ENCODE measurements at regions not wholly inside any gene's neighbourhood (a gene's known extent, or its start where the extent isn't known, plus 50 kb on each side); places are given as distances from the start of the nearest gene placed in this dataset.

DNA sequence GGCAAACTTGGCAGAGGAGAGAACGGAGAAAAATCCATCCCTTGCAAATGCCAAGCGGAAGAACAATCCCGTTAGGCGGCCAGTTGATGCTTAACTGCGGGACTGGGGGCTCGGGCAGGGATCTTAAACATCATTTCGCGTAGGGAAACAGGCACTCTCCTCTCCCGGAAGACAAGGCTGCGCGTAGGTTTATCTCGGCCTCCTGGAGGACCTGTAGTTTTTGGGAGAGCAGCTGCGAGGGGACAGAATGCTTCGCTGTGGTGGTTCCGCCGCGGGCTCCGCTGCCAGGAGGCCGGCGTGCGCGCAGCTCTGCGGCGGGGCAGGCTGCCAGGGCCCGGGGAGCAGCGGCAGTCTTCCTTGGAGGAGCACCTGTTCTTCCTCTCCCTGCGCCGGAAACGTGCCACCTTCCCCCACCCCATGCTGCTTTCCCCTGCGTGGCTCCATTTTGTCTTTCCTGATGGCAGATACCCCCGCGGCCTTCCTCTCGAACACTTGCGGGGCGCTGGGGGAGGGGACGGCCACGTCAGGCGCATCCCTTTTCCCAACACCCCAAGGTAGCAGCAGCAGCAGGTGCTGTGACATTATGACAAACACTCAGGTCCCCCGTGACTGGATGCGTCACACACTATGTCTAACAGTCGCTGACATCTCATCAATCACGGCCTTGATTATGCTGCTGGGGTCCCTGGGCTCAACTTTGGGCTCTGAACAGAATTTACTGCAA, 230.7 kb upstream of the BTBD3 start:
- BruUV-seq (replicated peaks) = no TSS peak
- peak overlapping the region; percentile 58 for H3K4me2 ChIP-seq (ENCODE audit: low read depth, low read length)
- H3K4me1 ChIP-seq (ENCODE audit: control insufficient read depth, insufficient read depth, low read length) = no peaks in the 10 kb centered on the region
- H3K56ac ChIP-seq (ENCODE audit: extremely low read depth, insufficient read depth, low read length) = no peak overlapping the region
- no peaks in the 10 kb centered on the region for H3K36me3 ChIP-seq (ENCODE audit: control insufficient read depth, insufficient read depth, low read length)
- no peak overlapping the region for H2BK20ac ChIP-seq (ENCODE audit: low read depth, low read length)
- H3K9me1 ChIP-seq (ENCODE audit: insufficient read depth, low read length) = no peaks in the 10 kb centered on the region
- peak overlapping the region; percentile 83 for H2AFZ ChIP-seq (replicated peaks; ENCODE audit: low read length, poor library complexity)
- H3K18ac ChIP-seq (ENCODE audit: low read depth, low read length) = no peak overlapping the region
- CTCF ChIA-PET = no interaction called here
- intact Hi-C loops (cut with micrococcal nuclease) = loop anchor here (5.0 kb wide), 1 partner anchor 120 kb away; no protein-coding TSS in a partner anchor
- no peak overlapping the region for H3K27ac ChIP-seq (ENCODE audit: insufficient read depth, low read length)
- H2AK5ac ChIP-seq (ENCODE audit: low read depth, low read length) = no peak overlapping the region
- no peak overlapping the region for H3K23ac ChIP-seq (ENCODE audit: low read depth, low read length)
- 11% methylated on average over 15 of the region's 42 CpGs; no CpG with 5 or more reads in 1 of the 2 experiments for WGBS, 2 experiments (ENCODE audit: extremely low coverage in 2 of 2, insufficient read length in 1 of 2)
- peak overlapping the region; percentile 35; the same call in 1 of the 2 replicates for H2BK120ac ChIP-seq (ENCODE audit: low read depth, low read length)
- peak overlapping the region; percentile 13 for H3K4me3 ChIP-seq (ENCODE audit: insufficient read depth, low read depth, low read length)
- peaks cover 7% of the 10 kb centered on the region for H3K27me3 ChIP-seq (ENCODE audit: control insufficient read depth, insufficient read depth, low read length)
- dilution Hi-C loops (cut with HindIII; ENCODE audit: low sequenced_read_pairs, unreplicated experiment) = no loop called here
- no peaks in the 10 kb centered on the region for H3K79me1 ChIP-seq (ENCODE audit: low read depth in 1 of 2, low read length in 2 of 2)
- in situ Hi-C loops (cut with MboI; ENCODE audit: low sequenced_read_pairs) = no loop called here
- H2BK5ac ChIP-seq (ENCODE audit: low read depth, low read length, poor library complexity, severe bottlenecking) = no peak overlapping the region
- DNase-seq (peak; percentile 1), ATAC-seq (ENCODE audit: low read depth) (peak; percentile 73)
- H3K9me3 ChIP-seq (ENCODE audit: control insufficient read depth, insufficient read depth, low read length) = no peaks in the 10 kb centered on the region
- no peak for TF ChIP-seq MAFK (IDR thresholded peaks at IDR 0.05; ENCODE audit: low read depth, low read length)
- no peak for TF ChIP-seq CTCF (conservative IDR thresholded peaks at IDR 0.05; ENCODE audit: low read depth, low read length)
- no peak for TF ChIP-seq RAD21 (IDR thresholded peaks at IDR 0.05; ENCODE audit: low read length)
- no peak for TF ChIP-seq ELK1 (IDR thresholded peaks at IDR 0.05; ENCODE audit: borderline replicate concordance, low read depth, low read length)
- TF ChIP-seq SMC3 (IDR thresholded peaks at IDR 0.05; ENCODE audit: low read depth, low read length) = no peak
- peak overlapping the region in 1 of 2 experiments; percentile 8; a peak in 1 of 4 replicates for H4K8ac ChIP-seq (ENCODE audit: low read depth in 2 of 2, low read length in 2 of 2)
- no peak overlapping the region for H3K4ac ChIP-seq (ENCODE audit: low read depth, low read length)
- no peak overlapping the region for H3K9ac ChIP-seq (ENCODE audit: low read depth, low read length)
- H2AK9ac ChIP-seq (replicated peaks; ENCODE audit: low read depth, low read length, poor library complexity) = no peak overlapping the region
- no peak overlapping the region for H2BK15ac ChIP-seq (ENCODE audit: low read depth, low read length)
- no peak overlapping the region for H4K91ac ChIP-seq (ENCODE audit: insufficient read depth, low read depth, low read length)
- no peaks in the 10 kb centered on the region for H4K20me1 ChIP-seq (ENCODE audit: insufficient read depth, low read length)
- H4K5ac ChIP-seq (ENCODE audit: low read depth, low read length) = no peak overlapping the region
- no peak overlapping the region for H3K14ac ChIP-seq (replicated peaks; ENCODE audit: low read depth, low read length)
- POLR2A ChIA-PET (ENCODE audit: unreplicated experiment) = no interaction called here
